ENCODE measurements at regions not wholly inside any gene's neighbourhood (a gene's known extent, or its start where the extent isn't known, plus 50 kb on each side); places are given as distances from the start of the nearest gene placed in this dataset.

DNA sequence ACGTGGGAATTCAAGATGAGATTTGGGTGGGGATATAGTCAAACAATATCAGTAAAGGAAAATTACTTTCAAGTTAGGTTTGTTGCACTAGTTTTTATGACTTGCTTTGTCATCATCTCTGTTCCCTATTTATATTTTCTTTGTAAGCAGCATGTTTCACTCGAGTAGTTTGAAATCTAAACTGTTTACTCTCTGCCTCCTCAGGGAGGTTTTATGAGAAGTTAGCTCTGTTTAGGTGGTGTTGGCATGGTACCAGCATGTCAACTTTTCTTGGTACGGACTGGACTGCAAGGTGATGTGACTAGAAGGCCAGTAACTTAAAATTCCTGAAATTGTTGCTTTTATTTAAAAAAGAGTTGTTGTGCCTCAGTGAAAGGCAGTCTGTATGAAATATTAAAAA, 59.2 kb upstream of the MTPN start:
- no peak overlapping the region for H3K23ac ChIP-seq (ENCODE audit: insufficient read length, low read depth, low read length)
- H4K20me1 ChIP-seq (ENCODE audit: control insufficient read depth, insufficient read depth, insufficient read length): no peaks in the 10 kb centered on the region
- Mint-ChIP-seq H3K27ac (peak overlapping the region in 1 of 3 experiments; percentile 59; a peak in 1 of 7 replicates), H3K27me3 (ENCODE audit: low read depth) (no peaks in the 10 kb centered on the region), H3K9me3 (peaks cover 3 to 11% of the 10 kb centered on the region in 2 experiments; a peak in 4 of 5 replicates), H3K36me3 (ENCODE audit: insufficient read depth in 1 of 3, low read depth in 3 of 3) (peaks cover 0 to 14% (median 3%) of the 10 kb centered on the region in 3 experiments; a peak in 3 of 7 replicates), H3K4me1 (peaks cover 8 to 10% of the 10 kb centered on the region in 2 experiments), H3K4me3 (no peak overlapping the region)
- H3K4me2 ChIP-seq (ENCODE audit: insufficient read depth, insufficient read length, low read length): no peak overlapping the region
- no peak overlapping the region for H3K4ac ChIP-seq (ENCODE audit: low read depth, low read length)
- no peak overlapping the region for H2BK20ac ChIP-seq (ENCODE audit: low read depth, low read length, poor library complexity, severe bottlenecking)
- H2BK12ac ChIP-seq (ENCODE audit: insufficient read length, low read depth, low read length): no peak overlapping the region
- H2AK5ac ChIP-seq (ENCODE audit: insufficient read length, low read length): no peak overlapping the region
- H3K27ac ChIP-seq (ENCODE audit: insufficient read length, low read depth, low read length): no peak overlapping the region
- H3T11ph ChIP-seq (ENCODE audit: low read length): no peak overlapping the region
- H3K23me2 ChIP-seq (ENCODE audit: insufficient read length, low read depth, low read length, poor library complexity, severe bottlenecking): no peaks in the 10 kb centered on the region
- H2BK15ac ChIP-seq (ENCODE audit: low read depth, low read length): no peak overlapping the region
- no peaks in the 10 kb centered on the region for H3K4me1 ChIP-seq (ENCODE audit: insufficient read depth, low read length)
- no peak overlapping the region for H4K91ac ChIP-seq (ENCODE audit: insufficient read length, low read depth, low read length)
- no peak overlapping the region for H3K9ac ChIP-seq (ENCODE audit: extremely low read depth, insufficient read length, low read length)
- no peak overlapping the region for H3K56ac ChIP-seq (ENCODE audit: insufficient read length, low read depth, low read length)
- WGBS (ENCODE audit: extremely low coverage, insufficient read length, low lambda C conversion rate): no CpG with 5 or more reads among the region's 3 CpGs
- no peak for TF ChIP-seq CTCF (conservative IDR thresholded peaks at IDR 0.05)
- no peaks in the 10 kb centered on the region for H3K79me2 ChIP-seq (ENCODE audit: insufficient read depth, low read length)
- H4K5ac ChIP-seq (ENCODE audit: insufficient read length, low read depth, low read length): no peak overlapping the region
- H3K18ac ChIP-seq (ENCODE audit: insufficient read length, low read depth, low read length): no peak overlapping the region
- H2BK5ac ChIP-seq (ENCODE audit: insufficient read length, low read length): no peak overlapping the region
- no peaks in the 10 kb centered on the region for H3K79me1 ChIP-seq (ENCODE audit: insufficient read depth, low read depth, low read length, poor library complexity, severe bottlenecking)
- H3K27me3 ChIP-seq (ENCODE audit: insufficient read depth, low read length): no peaks in the 10 kb centered on the region
- no peak overlapping the region for H4K8ac ChIP-seq (replicated peaks; ENCODE audit: insufficient read length, low read depth, low read length)
- no peak overlapping the region for H2AFZ ChIP-seq (ENCODE audit: low read length)
- H3K9me3 ChIP-seq (ENCODE audit: control insufficient read depth, low read depth, low read length): no peaks in the 10 kb centered on the region
- no peak for DNase-seq
- no peak overlapping the region for H2BK120ac ChIP-seq (ENCODE audit: low read depth, low read length, poor library complexity, severe bottlenecking)
- H3K14ac ChIP-seq (ENCODE audit: insufficient read depth, low read length): no peak overlapping the region
